ENCODE measurements at regions not wholly inside any gene's neighbourhood (a gene's known extent, or its start where the extent isn't known, plus 50 kb on each side); places are given as distances from the start of the nearest gene placed in this dataset.

GRCh38 chr5:96569332-96569731 lies 92.8 kb upstream of the CAST start:
- peaks cover 0 to 32% of the 10 kb centered on the region in 2 experiments for H3K4me1 ChIP-seq (ENCODE audit: control insufficient read depth in 1 of 2, insufficient read depth in 2 of 2, low read depth in 1 of 2, low read length in 1 of 2)
- H4K20me1 ChIP-seq (ENCODE audit: insufficient read depth), result no peaks in the 10 kb centered on the region
- H3K4me2 ChIP-seq, result no peak overlapping the region
- CTCF ChIA-PET, result no interaction called here
- POLR2A ChIA-PET, result no interaction called here
- peaks cover 15% of the 10 kb centered on the region for H3F3A ChIP-seq (replicated peaks; ENCODE audit: insufficient read depth)
- no peaks in the 10 kb centered on the region for H3K79me2 ChIP-seq (ENCODE audit: insufficient read depth)
- DNase-seq, result no peak
- no peak overlapping the region for H3K9ac ChIP-seq
- no peak overlapping the region for H3K27ac ChIP-seq (ENCODE audit: low read depth in 2 of 2, low read length in 1 of 2)
- no peaks in the 10 kb centered on the region for H3K36me3 ChIP-seq (replicated peaks in 1 of 2; ENCODE audit: control insufficient read depth in 1 of 2, insufficient read depth in 2 of 2, low read length in 1 of 2)
- no peaks in the 10 kb centered on the region for H3K9me3 ChIP-seq
- H3K9me2 ChIP-seq, result no peaks in the 10 kb centered on the region
- TF ChIP-seq TEAD4 (IDR thresholded peaks at IDR 0.05; ENCODE audit: borderline replicate concordance, insufficient read depth) (no peak), NFIC (IDR thresholded peaks at IDR 0.05; ENCODE audit: borderline replicate concordance) (no peak), RXRA (IDR thresholded peaks at IDR 0.05; ENCODE audit: borderline replicate concordance, low read depth) (no peak), EP300 (IDR thresholded peaks at IDR 0.05; ENCODE audit: borderline replicate concordance in 1 of 2, low read depth in 1 of 2, low read length in 1 of 2) (no peak), GATA2 (CRISPR knock-in tag; IDR thresholded peaks at IDR 0.05) (no peak), MAX (IDR thresholded peaks at IDR 0.05; ENCODE audit: low read depth) (no peak), FOXM1 (IDR thresholded peaks at IDR 0.05; ENCODE audit: low read depth) (no peak), ELF1 (IDR thresholded peaks at IDR 0.05) (no peak), GABPA (IDR thresholded peaks at IDR 0.05; ENCODE audit: low read depth) (no peak), YY1 (IDR thresholded peaks at IDR 0.05; ENCODE audit: low read depth) (no peak), RFX5 (IDR thresholded peaks at IDR 0.05; ENCODE audit: low read length) (no peak), MXI1 (IDR thresholded peaks at IDR 0.05; ENCODE audit: low read depth, low read length) (no peak)
- TF ChIP-seq, protein P1, sequence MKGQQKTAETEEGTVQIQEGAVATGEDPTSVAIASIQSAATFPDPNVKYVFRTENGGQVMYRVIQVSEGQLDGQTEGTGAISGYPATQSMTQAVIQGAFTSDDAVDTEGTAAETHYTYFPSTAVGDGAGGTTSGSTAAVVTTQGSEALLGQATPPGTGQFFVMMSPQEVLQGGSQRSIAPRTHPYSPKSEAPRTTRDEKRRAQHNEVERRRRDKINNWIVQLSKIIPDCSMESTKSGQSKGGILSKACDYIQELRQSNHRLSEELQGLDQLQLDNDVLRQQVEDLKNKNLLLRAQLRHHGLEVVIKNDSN (IDR thresholded peaks at IDR 0.05; ENCODE audit: borderline replicate concordance, low read depth), result no peak
- TF ChIP-seq, protein P2, sequence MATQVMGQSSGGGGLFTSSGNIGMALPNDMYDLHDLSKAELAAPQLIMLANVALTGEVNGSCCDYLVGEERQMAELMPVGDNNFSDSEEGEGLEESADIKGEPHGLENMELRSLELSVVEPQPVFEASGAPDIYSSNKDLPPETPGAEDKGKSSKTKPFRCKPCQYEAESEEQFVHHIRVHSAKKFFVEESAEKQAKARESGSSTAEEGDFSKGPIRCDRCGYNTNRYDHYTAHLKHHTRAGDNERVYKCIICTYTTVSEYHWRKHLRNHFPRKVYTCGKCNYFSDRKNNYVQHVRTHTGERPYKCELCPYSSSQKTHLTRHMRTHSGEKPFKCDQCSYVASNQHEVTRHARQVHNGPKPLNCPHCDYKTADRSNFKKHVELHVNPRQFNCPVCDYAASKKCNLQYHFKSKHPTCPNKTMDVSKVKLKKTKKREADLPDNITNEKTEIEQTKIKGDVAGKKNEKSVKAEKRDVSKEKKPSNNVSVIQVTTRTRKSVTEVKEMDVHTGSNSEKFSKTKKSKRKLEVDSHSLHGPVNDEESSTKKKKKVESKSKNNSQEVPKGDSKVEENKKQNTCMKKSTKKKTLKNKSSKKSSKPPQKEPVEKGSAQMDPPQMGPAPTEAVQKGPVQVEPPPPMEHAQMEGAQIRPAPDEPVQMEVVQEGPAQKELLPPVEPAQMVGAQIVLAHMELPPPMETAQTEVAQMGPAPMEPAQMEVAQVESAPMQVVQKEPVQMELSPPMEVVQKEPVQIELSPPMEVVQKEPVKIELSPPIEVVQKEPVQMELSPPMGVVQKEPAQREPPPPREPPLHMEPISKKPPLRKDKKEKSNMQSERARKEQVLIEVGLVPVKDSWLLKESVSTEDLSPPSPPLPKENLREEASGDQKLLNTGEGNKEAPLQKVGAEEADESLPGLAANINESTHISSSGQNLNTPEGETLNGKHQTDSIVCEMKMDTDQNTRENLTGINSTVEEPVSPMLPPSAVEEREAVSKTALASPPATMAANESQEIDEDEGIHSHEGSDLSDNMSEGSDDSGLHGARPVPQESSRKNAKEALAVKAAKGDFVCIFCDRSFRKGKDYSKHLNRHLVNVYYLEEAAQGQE (IDR thresholded peaks at IDR 0.05; ENCODE audit: low read depth, low read length), result no peak
- H2AFZ ChIP-seq (ENCODE audit: low read depth), result no peak overlapping the region
- WGBS (ENCODE audit: low lambda C conversion rate), result 80% methylated on average over 4 of the region's 4 CpGs
- no peak overlapping the region for H3K4me3 ChIP-seq (ENCODE audit: low read depth in 2 of 2, low read length in 1 of 2)
- no peaks in the 10 kb centered on the region for H3K27me3 ChIP-seq (ENCODE audit: insufficient read depth)

DNA sequence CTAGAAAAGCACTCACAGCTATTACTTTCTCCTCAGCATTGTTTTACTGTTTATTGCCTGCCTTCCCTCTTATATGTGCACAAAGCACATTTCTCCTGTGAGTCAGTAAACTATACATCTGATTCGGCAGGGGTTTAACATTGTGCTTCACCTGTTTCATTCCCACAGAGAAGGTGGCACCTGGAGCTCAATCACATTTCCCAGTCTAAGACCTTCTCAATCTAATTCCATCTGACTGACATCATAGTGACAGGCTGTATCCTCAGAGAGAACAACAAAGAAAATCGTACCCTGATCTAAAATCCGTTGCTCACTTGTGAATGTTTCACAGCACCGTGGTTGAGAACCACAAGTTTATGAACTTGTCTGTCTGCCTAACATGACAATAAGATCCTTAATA lies 92.4 kb upstream of the CAST start:
- Histone ChIP-seq H3K36me3 (replicated peaks in 1 of 2; ENCODE audit: control insufficient read depth in 1 of 2, insufficient read depth in 2 of 2, low read length in 1 of 2) (no peaks in the 10 kb centered on the region), H3F3A (replicated peaks; ENCODE audit: insufficient read depth) (peaks cover 14% of the 10 kb centered on the region), H3K9me2 (no peaks in the 10 kb centered on the region), H3K9me3 (no peaks in the 10 kb centered on the region), H4K20me1 (ENCODE audit: insufficient read depth) (no peaks in the 10 kb centered on the region), H3K9ac (no peak overlapping the region), H3K4me3 (ENCODE audit: low read depth in 2 of 2, low read length in 1 of 2) (no peak overlapping the region), H3K27ac (ENCODE audit: low read depth in 2 of 2, low read length in 1 of 2) (no peak overlapping the region), H3K27me3 (ENCODE audit: insufficient read depth) (no peaks in the 10 kb centered on the region), H2AFZ (ENCODE audit: low read depth) (no peak overlapping the region), H3K4me1 (ENCODE audit: control insufficient read depth in 1 of 2, insufficient read depth in 2 of 2, low read depth in 1 of 2, low read length in 1 of 2) (peaks cover 0 to 28% of the 10 kb centered on the region in 2 experiments), H3K4me2 (no peak overlapping the region), H3K79me2 (ENCODE audit: insufficient read depth) (no peaks in the 10 kb centered on the region)
- ChIA-PET POLR2A (no interaction called here), CTCF (interaction anchor here (0.7 kb wide), 1 partner anchor 376 kb away, joined by 3 read pairs; no protein-coding TSS in a partner anchor)
- WGBS (ENCODE audit: low lambda C conversion rate), result 78% methylated on average over 4 of the region's 4 CpGs
- DNase-seq, result no peak
- TF ChIP-seq, protein P2 (IDR thresholded peaks at IDR 0.05; ENCODE audit: low read depth, low read length), result no peak
- no peak for TF ChIP-seq FOXM1 (IDR thresholded peaks at IDR 0.05; ENCODE audit: low read depth)
- TF ChIP-seq NFIC (IDR thresholded peaks at IDR 0.05; ENCODE audit: borderline replicate concordance), result no peak
- TF ChIP-seq GATA2 (CRISPR knock-in tag; IDR thresholded peaks at IDR 0.05), result no peak
- TF ChIP-seq MEF2A (IDR thresholded peaks at IDR 0.05; ENCODE audit: borderline replicate concordance, low read depth), result no peak
- no peak for TF ChIP-seq RCOR1 (IDR thresholded peaks at IDR 0.05; ENCODE audit: low read length)
- no peak for TF ChIP-seq RFX5 (IDR thresholded peaks at IDR 0.05; ENCODE audit: low read length)
- no peak for TF ChIP-seq TAF1 (IDR thresholded peaks at IDR 0.05; ENCODE audit: borderline replicate concordance, low read depth, low read length)
